GM23338 (cell line): ENCODE measurements at regions not wholly inside any gene's neighbourhood (a gene's known extent, or its start where the extent isn't known, plus 50 kb on each side); places are given as distances from the start of the nearest gene placed in this dataset.

Experiments
- CREB1 ChIP-seq: fragments of 250-450 bp; sonication (Bioruptor Pico); IDR thresholded peaks from 2 replicates; pipeline ENCODE4 v1.5.0; 2020; ENCODE audit warnings: low read depth, mild to moderate bottlenecking, moderate library complexity
- EZH2 ChIP-seq: fragments of 200-600 bp; sonication (generic); IDR thresholded peaks from one replicate; pipeline ENCODE4 v1.8.0; 2017; ENCODE audit warnings: antibody characterized with exemption, mild to moderate bottlenecking, low read depth; ENCODE audit not compliant: unreplicated experiment
- EZH2phosphoT487 ChIP-seq: fragments of 200-600 bp; sonication (generic); IDR thresholded peaks from one replicate; pipeline ENCODE4 v1.8.1; 2018; ENCODE audit warnings: antibody characterized with exemption; ENCODE audit not compliant: unreplicated experiment
- POLR2AphosphoS5 ChIP-seq: IDR thresholded peaks from 2 replicates; pipeline ENCODE4 v1.6.1; 2016; ENCODE audit warnings: antibody characterized with exemption, low read depth
- TF ChIP-seq, protein P1 (sequence below), 2 experiments: fragments of 200-600 bp in 1 of 2; sonication (generic) in 1 of 2; conservative IDR thresholded peaks; 2 replicates each; pipeline versions ENCODE4 v1.5.1 to v1.6.1; 2016 to 2017; ENCODE audit warnings: antibody characterized with exemption in 2 of 2, low read depth in 2 of 2, mild to moderate bottlenecking in 2 of 2, moderate library complexity in 1 of 2
- TF ChIP-seq, protein P2 (sequence below): IDR thresholded peaks from one replicate; pipeline ENCODE4 v1.6.1; 2018; ENCODE audit warnings: antibody characterized with exemption; ENCODE audit not compliant: unreplicated experiment

DNA sequence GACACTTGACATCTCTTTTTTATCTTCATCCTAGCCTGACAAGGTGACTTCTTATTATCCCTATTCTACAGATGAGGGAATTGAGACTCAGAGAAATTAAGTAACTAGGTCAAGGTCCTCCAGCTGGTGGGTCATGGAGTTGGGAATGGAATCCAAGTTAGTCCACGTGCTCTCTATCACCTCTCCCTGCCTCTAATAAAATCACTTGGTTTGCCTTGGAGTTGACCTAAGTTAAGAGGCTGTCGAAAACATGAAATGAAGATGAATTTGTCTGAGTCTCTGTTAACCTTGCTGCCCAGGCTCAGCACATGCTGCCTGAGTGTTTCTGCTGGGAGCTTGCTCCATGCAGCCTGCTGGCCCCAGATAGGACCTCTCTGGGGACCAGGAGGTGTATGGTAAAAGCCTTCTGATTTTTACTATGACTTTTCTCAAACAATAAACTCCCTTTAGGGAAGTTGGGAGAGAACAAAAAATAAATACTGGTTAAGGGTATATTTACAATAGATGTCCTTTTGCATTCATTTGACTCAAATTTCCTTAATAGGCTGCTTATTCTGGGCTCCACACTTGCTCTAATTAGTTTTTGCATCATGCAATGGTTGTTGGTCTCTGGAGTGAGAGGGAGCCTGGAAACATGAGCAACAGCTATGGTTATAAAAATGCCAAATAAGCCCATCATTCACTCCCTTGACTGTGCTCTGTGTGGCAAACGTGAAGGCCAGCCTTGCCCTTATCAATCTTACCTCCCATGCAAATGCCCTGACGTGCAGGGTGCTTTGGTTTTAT is 61.6 kb upstream of the DHX15 start:
- TF ChIP-seq POLR2AphosphoS5 (no peak), EZH2 (no peak), CREB1 (CRISPR knock-in tag) (no peak), EZH2phosphoT487 (no peak)
- TF ChIP-seq, protein P1, sequence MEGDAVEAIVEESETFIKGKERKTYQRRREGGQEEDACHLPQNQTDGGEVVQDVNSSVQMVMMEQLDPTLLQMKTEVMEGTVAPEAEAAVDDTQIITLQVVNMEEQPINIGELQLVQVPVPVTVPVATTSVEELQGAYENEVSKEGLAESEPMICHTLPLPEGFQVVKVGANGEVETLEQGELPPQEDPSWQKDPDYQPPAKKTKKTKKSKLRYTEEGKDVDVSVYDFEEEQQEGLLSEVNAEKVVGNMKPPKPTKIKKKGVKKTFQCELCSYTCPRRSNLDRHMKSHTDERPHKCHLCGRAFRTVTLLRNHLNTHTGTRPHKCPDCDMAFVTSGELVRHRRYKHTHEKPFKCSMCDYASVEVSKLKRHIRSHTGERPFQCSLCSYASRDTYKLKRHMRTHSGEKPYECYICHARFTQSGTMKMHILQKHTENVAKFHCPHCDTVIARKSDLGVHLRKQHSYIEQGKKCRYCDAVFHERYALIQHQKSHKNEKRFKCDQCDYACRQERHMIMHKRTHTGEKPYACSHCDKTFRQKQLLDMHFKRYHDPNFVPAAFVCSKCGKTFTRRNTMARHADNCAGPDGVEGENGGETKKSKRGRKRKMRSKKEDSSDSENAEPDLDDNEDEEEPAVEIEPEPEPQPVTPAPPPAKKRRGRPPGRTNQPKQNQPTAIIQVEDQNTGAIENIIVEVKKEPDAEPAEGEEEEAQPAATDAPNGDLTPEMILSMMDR (conservative IDR thresholded peaks at IDR 0.05; ENCODE audit: low read depth in 2 of 2), result no peak
- TF ChIP-seq, protein P2, sequence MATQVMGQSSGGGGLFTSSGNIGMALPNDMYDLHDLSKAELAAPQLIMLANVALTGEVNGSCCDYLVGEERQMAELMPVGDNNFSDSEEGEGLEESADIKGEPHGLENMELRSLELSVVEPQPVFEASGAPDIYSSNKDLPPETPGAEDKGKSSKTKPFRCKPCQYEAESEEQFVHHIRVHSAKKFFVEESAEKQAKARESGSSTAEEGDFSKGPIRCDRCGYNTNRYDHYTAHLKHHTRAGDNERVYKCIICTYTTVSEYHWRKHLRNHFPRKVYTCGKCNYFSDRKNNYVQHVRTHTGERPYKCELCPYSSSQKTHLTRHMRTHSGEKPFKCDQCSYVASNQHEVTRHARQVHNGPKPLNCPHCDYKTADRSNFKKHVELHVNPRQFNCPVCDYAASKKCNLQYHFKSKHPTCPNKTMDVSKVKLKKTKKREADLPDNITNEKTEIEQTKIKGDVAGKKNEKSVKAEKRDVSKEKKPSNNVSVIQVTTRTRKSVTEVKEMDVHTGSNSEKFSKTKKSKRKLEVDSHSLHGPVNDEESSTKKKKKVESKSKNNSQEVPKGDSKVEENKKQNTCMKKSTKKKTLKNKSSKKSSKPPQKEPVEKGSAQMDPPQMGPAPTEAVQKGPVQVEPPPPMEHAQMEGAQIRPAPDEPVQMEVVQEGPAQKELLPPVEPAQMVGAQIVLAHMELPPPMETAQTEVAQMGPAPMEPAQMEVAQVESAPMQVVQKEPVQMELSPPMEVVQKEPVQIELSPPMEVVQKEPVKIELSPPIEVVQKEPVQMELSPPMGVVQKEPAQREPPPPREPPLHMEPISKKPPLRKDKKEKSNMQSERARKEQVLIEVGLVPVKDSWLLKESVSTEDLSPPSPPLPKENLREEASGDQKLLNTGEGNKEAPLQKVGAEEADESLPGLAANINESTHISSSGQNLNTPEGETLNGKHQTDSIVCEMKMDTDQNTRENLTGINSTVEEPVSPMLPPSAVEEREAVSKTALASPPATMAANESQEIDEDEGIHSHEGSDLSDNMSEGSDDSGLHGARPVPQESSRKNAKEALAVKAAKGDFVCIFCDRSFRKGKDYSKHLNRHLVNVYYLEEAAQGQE, result no peak
